Posterior vena cava (tissue), 2 donors: ENCODE measurements at regions not wholly inside any gene's neighbourhood (a gene's known extent, or its start where the extent isn't known, plus 50 kb on each side); places are given as distances from the start of the nearest gene placed in this dataset.
A peak's percentile ranks its signal among the peaks of the same experiment; 100 is the strongest.
"Not testable (repeated sequence)": the region's sequence is repeated elsewhere in the genome, so short reads cannot be mapped to it uniquely, and the experiment has no call there.

ENCODE experiments used
- DNase-seq: peaks from one replicate; pipeline ENCODE4 v3.0.0-alpha.2; 2020; ENCODE audit warnings: low spot score
- intact Hi-C, 2 donors: fragments of 100-400 bp; cut with DNase I; formaldehyde crosslinking; loops; one replicate each; pipeline versions ENCODE4 v1.14.1 to v1.14.2; 2022 to 2023
- donor health status: DM: yes; HTN: yes; CAD: no.
- donor health status: DM: yes; HTN: yes; CAD: no.

GRCh38 chr21:9188322-9188721 lies 1333.1 kb upstream of the TPTE start:
- DNase-seq, result peak; percentile 29
- intact Hi-C loops, result not testable (repeated sequence)
